ENCODE measurements at regions not wholly inside any gene's neighbourhood (a gene's known extent, or its start where the extent isn't known, plus 50 kb on each side); places are given as distances from the start of the nearest gene placed in this dataset.

GRCh38 chr12:84554199-84554723 is 358.3 kb downstream of the SLC6A15 start:
- TF ChIP-seq, protein P1, sequence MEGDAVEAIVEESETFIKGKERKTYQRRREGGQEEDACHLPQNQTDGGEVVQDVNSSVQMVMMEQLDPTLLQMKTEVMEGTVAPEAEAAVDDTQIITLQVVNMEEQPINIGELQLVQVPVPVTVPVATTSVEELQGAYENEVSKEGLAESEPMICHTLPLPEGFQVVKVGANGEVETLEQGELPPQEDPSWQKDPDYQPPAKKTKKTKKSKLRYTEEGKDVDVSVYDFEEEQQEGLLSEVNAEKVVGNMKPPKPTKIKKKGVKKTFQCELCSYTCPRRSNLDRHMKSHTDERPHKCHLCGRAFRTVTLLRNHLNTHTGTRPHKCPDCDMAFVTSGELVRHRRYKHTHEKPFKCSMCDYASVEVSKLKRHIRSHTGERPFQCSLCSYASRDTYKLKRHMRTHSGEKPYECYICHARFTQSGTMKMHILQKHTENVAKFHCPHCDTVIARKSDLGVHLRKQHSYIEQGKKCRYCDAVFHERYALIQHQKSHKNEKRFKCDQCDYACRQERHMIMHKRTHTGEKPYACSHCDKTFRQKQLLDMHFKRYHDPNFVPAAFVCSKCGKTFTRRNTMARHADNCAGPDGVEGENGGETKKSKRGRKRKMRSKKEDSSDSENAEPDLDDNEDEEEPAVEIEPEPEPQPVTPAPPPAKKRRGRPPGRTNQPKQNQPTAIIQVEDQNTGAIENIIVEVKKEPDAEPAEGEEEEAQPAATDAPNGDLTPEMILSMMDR (IDR thresholded peaks at IDR 0.05): no peak
- TF ChIP-seq ESRRA (IDR thresholded peaks at IDR 0.05; ENCODE audit: borderline replicate concordance, low read length): no peak
- TF ChIP-seq PBX3 (IDR thresholded peaks at IDR 0.05): no peak
- no peak for TF ChIP-seq EHMT2 (IDR thresholded peaks at IDR 0.05; ENCODE audit: low read depth)
- TF ChIP-seq KDM1A (IDR thresholded peaks at IDR 0.05; ENCODE audit: low read depth): no peak
- TF ChIP-seq, protein P2, sequence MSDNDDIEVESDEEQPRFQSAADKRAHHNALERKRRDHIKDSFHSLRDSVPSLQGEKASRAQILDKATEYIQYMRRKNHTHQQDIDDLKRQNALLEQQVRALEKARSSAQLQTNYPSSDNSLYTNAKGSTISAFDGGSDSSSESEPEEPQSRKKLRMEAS (IDR thresholded peaks at IDR 0.05): no peak
- TF ChIP-seq RCOR1 (IDR thresholded peaks at IDR 0.05; ENCODE audit: low read depth, low read length): no peak
- TF ChIP-seq POLR2A (IDR thresholded peaks at IDR 0.05; ENCODE audit: low read length): no peak
- no peak for TF ChIP-seq JUN (IDR thresholded peaks at IDR 0.05)
- no peak for TF ChIP-seq RAD21 (conservative IDR thresholded peaks at IDR 0.05 in 1 of 2, IDR thresholded peaks at IDR 0.05 in 1 of 2)
- TF ChIP-seq FOSL2 (IDR thresholded peaks at IDR 0.05): no peak
- TF ChIP-seq FOSL2 (CRISPR knock-in tag; IDR thresholded peaks at IDR 0.05): no peak
- TF ChIP-seq JUNB (IDR thresholded peaks at IDR 0.05): no peak
- TF ChIP-seq SREBF2 (IDR thresholded peaks at IDR 0.05): no peak

Measured in A549 (cell line).